GM12891 (cell line): ENCODE measurements at regions not wholly inside any gene's neighbourhood (a gene's known extent, or its start where the extent isn't known, plus 50 kb on each side); places are given as distances from the start of the nearest gene placed in this dataset.

Experiments
- DNase-seq: peaks from one replicate; pipeline ENCODE4 v3.0.0; 2011; ENCODE audit warnings: low spot score; ENCODE audit not compliant: insufficient read length
- FAIRE-seq: peaks from 2 replicates; lab custom pipeline; 2011; peaks lifted over from hg19 to GRCh38; lab: Jason Lieb, UNC
- PAX5 ChIP-seq: IDR thresholded peaks from 2 replicates; pipeline ENCODE4 v1.6.1; 2011; ENCODE audit warnings: low read length, moderate library complexity, mild to moderate bottlenecking; ENCODE audit not compliant: insufficient read depth, severe bottlenecking
- POLR2A ChIP-seq: IDR thresholded peaks from 2 replicates; pipeline ENCODE4 v1.6.1; 2011; ENCODE audit warnings: low read depth, low read length, control low read depth
- POLR2AphosphoS5 ChIP-seq: IDR thresholded peaks from 2 replicates; pipeline ENCODE4 v1.6.1; 2011; ENCODE audit warnings: low read depth, low read length, control low read depth
- POU2F2 ChIP-seq: IDR thresholded peaks from 2 replicates; pipeline ENCODE4 v1.6.1; 2011; ENCODE audit warnings: low read depth, mild to moderate bottlenecking, control low read depth, low read length, moderate library complexity
- SPI1 ChIP-seq: IDR thresholded peaks from 2 replicates; pipeline ENCODE4 v1.6.1; 2011; ENCODE audit warnings: low read depth, low read length, control low read depth
- TAF1 ChIP-seq: IDR thresholded peaks from 2 replicates; pipeline ENCODE4 v1.6.1; 2011; ENCODE audit warnings: low read depth, low read length, control low read depth

DNA sequence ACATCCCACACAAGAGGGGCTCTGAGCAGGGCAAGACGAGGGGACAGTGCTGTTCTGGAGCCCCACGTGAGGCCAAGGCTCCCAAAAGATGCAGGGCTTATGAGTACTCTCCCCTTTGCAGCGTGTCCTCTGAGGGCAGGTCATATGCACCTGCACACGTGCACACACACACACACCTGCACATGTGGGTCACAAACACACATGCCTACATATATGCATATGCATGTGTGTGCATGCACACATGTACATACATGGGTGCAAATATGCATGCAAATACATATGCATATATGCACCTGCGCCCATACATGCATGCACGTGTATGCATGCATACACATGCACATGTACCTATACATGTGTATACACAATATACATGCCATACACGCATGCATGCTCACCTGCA lies 197.9 kb downstream of the NPHP4 start:
- no peak for DNase-seq
- no peak for FAIRE-seq

DNA sequence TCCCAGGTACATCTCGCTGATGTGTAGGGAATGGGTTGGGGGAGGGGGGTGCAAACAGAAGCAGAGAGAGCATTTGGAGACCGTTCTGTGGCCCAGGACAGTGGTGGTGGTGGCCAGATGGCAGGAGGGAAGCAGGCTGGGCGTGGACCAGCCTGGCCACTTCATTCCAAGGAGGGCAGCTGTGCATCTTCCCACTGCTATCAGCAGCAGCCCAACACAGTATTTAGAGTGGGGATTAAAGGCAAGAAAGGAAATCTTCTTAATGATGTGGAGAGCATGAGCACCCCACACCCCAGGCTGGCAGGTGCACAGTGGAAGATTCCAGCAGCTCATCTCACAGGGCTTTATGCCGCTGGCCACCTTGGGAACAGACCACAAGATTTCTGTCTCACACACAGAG lies 198.7 kb downstream of the NPHP4 start:
- no peak for TF ChIP-seq POLR2AphosphoS5
- TF ChIP-seq PAX5, result no peak
- TF ChIP-seq POU2F2, result no peak
- TF ChIP-seq SPI1, result no peak
- no peak for TF ChIP-seq TAF1
- no peak for TF ChIP-seq POLR2A
- DNase-seq, result no peak
- FAIRE-seq, result no peak

More for the DNA sequence above, 197.9 kb downstream of the NPHP4 start:
- TF ChIP-seq POLR2AphosphoS5 (no peak), SPI1 (no peak), PAX5 (no peak)

DNA sequence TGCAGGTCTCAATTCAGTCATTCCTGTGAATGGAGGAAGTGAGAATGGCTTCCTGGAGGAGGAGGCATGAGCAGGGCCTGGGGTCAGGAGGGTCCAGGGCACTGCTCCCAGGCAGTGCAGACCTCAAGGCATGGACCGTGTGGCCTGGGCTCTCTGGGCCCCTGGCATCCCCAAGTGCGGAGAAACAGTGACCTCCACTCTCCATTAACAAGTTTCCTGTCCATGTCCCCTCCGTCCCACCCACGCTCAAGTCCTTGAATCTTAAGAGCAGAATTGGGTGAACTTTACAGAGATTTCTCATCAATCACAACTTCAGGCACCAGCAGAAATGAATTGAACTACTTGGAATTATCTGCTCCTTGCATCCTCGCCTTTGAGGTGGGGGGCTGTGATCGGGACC lies 211.1 kb downstream of the NPHP4 start:
- DNase-seq (no peak), FAIRE-seq (no peak)
- TF ChIP-seq TAF1, result no peak

DNA sequence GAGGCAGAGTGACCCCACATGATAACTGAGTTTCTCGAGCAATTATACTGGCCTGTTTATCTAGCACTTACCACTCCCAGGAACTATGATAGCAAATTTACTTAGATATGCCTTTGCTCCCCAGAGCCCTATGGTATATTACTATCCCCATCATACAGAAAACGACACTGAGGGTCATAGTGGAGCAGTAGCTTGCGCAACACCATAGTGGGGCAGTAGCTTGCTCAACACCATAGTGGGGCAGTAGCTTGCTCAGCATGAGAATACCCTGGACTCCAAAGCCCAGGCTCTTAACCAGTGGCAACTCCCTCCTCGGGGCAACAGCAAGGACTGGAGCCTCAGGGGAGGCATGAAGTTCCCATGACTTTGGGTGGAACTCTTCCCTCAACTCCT lies 211.9 kb downstream of the NPHP4 start:
- no peak for TF ChIP-seq PAX5
- no peak for TF ChIP-seq POLR2AphosphoS5
- no peak for TF ChIP-seq SPI1
- no peak for TF ChIP-seq TAF1
- TF ChIP-seq POU2F2, result no peak
- no peak for TF ChIP-seq POLR2A
- no peak for FAIRE-seq

DNA sequence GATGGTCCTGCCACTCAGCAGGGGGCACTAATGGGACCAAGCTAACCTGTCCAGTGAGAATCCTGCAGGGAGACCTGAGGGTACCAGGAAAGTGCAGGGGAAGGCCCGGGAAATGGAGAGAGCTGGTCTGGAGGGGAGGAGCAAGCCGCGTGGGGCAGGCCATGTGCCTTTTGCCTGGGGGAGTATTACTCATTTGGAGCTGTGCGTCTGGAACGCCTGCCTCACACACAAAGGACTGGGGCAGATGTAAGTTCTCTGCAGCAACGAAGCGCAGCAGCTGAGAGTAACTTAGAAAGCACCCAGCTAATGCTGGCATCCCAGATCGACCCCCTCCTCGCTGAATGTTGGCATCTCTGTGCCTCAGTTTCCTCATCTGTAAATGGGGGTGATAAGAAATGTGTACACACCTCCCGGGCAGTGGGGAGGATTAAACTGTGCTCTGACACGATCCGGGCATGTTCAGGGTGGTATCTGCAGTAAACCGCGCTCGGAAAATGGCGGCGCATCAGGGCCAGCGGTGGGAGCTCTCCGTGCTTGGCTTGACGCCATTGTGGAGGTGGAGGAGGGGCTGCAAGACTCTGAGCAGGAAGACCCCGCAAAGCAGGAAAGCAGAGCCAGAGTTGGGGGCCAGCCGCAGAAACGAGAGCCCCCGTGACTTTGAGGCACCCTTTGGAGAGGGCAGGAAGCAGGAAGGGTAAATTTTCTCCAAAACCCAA lies 212.5 kb downstream of the NPHP4 start:
- no peak for DNase-seq
- no peak for FAIRE-seq
- TF ChIP-seq SPI1, result no peak
- TF ChIP-seq POLR2AphosphoS5, result no peak
- no peak for TF ChIP-seq POU2F2
- no peak for TF ChIP-seq PAX5
- TF ChIP-seq POLR2A, result no peak
- no peak for TF ChIP-seq TAF1

More for the DNA sequence above, 211.9 kb downstream of the NPHP4 start:
- DNase-seq, result no peak

DNA sequence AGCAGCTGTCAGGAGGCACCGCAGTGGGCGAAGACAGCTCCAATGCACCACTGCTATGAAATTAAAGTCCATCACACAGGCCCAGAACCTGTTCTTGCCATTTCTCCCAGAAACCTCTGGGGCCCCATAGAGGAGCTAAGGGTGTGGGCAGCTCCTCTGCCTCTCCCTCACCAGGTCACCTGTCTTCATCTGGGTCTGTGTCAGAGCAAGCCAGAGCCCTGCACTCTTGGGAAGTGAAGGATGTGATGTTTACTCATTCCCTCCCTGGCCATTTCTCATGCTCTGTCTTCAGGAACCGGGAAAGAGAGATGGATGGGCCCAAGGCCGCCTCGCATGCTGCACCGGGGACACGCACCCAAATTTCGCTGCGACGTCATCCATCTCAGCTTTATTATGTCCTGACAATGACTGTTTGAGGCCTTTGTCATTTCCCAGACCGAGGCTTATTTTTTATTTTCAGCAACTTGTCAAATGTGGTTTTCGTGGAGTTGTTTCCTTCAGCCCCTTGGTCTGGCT lies 216.1 kb downstream of the NPHP4 start:
- DNase-seq, result no peak
- TF ChIP-seq SPI1, result no peak
- no peak for TF ChIP-seq TAF1
- no peak for TF ChIP-seq PAX5
- TF ChIP-seq POU2F2, result no peak
- no peak for TF ChIP-seq POLR2A
- no peak for TF ChIP-seq POLR2AphosphoS5
- no peak for FAIRE-seq

DNA sequence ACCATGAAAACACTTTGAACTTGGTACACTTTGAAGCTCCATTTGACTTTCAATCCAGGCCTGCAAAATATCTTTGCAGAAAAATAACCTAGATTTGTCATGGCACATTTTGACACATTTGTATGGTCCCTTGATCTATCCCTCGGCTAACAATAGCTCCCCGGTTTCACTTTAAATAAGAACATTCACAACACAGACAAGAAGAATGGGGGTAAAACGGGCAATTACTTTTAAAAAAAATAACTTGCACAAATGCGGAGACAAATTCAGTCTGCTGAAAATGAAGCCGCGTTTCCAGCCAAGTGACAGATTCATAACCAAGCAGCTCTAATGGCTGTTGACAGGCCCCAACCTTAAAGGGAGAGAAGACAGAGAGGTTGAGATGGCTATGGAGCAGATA lies 218.2 kb downstream of the NPHP4 start:
- DNase-seq, result no peak
- no peak for TF ChIP-seq POU2F2
- no peak for TF ChIP-seq PAX5
- no peak for TF ChIP-seq POLR2A
- no peak for TF ChIP-seq POLR2AphosphoS5
- TF ChIP-seq TAF1, result no peak
- TF ChIP-seq SPI1, result no peak
- no peak for FAIRE-seq

DNA sequence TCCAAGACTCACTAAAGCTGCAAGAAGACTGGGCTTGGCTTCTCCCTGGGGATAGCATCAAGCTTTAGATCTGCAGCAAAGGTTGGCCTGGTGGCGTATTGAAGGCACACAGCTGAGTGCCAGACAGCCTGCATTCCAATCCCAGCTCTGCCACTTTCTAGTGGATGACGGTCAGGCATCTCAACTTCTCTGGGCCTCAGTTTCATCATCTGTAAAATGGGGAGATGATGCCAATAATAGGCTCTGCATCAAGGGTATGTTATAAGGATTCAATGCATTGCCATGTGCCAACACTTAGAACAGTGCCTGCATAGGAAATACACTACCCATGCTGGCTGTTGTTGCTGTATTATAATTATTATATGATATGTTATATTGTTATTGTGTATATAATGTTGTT lies 220.4 kb downstream of the NPHP4 start:
- FAIRE-seq, result no peak
- DNase-seq, result no peak
- TF ChIP-seq PAX5 (no peak), POU2F2 (no peak), POLR2A (no peak), POLR2AphosphoS5 (no peak), TAF1 (no peak), SPI1 (no peak)

DNA sequence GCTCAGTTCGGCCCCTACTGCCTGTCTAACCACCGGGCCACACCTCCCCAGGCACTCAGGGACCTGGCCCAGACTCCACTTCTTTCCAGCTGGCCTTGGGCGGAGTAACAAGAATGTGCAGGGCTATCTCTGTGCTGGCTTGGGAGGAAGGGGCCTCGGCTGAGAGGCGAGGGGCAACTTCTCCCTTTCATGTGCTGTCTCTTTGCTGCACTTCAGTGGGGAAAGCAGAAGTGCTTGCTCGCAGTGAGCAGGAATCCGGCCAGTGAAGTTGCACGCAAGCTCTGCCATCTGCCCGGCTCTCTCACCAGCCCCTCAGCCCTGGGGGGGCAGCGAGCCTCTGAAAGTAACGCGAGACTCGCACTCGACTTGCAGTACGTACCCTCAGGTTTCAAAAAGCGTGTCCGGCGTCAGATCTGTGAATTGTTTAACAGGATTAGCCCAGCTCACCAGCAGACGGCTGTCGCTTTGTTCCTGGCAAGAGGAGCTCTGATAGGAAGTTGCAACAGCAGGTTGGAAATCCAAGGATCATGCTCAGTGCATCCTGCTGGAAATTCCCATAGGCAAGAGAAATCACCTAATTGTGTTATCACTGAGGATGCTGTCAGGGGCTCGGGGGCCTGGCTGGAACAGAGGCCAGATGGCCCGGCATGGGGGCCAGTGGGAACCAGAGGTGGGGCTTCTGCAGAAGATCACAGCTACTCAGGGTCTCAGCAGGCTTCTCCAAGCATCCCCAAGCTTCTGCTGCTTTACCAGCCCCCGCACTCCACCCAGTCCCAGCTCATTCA lies 221.1 kb downstream of the NPHP4 start:
- TF ChIP-seq POU2F2 (no peak), SPI1 (0 out of 2 replicates have a peak, but pooled peaks have one; percentile 13)
- FAIRE-seq (no peak), DNase-seq (no peak)

DNA sequence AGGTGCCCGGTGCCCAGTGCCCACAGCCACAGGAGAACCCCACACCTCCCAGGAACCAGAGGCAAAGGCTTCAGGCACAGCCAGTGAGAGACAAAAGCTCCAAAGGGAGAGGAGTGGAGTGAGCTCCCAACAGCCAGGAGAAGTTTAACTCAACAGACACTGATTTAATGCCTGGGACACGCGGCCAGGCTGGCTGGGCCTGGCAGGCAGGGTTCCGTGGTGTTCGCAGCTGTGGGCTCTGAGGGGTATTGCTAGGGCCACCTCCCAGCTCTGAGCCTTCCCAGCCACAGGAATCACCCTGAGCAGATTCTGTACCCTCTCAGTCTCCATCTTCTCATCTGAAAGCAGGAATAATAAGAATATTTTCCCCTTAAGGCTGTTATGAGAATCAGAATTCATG lies 222.5 kb downstream of the NPHP4 start:
- TF ChIP-seq TAF1 (no peak), POU2F2 (no peak)
- DNase-seq, result no peak
- no peak for FAIRE-seq
